ENCODE measurements at regions not wholly inside any gene's neighbourhood (a gene's known extent, or its start where the extent isn't known, plus 50 kb on each side); places are given as distances from the start of the nearest gene placed in this dataset.
"Not testable (repeated sequence)": the region's sequence is repeated elsewhere in the genome, so short reads cannot be mapped to it uniquely, and the experiment has no call there.

GRCh38 chr2:89767058-89767457, 1075.6 kb downstream of the RPIA start:
- H3K4me3 Mint-ChIP-seq, result not testable (repeated sequence)
- H3K9me3 Mint-ChIP-seq, result peaks cover 90% of the 10 kb centered on the region

DNA sequence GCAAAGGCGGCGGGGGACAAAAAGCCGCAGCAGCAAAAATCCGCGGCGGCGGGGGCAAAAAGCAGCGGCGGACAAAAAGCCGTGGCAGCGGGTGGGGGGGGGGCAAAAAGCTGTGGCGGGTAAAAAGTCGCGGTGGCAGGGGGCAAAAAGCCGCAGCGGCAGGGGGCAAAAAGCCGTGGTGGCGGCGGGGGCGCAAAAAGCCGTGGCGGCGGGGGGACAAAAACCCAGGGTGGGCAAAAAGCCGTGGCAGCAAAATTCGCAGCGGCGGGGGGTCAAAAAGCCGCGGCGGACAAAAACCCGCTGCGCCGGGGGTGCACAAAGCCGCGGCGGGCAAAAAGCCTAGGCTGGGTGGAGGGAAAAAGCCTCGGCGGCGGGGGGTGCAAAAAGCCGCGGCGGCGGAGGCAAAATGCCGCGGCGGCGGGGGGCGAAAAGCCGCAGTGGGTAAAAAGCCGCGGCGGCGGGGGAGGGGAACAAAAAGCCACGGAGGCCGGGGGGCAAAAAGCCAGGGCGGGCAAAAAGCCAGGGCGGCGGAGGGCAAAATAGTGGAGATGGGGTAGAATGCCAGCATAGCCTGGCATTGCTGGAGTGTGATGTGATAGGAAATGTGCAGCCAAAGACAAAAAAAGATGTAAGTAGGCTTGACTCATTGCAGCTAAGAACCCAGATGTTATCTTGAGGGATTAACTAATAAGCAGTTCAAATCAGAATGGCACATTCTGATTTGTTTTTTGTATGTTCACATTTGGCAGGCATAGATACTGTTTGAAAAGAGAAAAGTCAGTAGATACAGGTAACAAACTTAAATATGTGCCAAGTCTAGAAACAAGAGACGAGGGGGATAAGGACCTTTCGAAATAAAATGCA, 1076.3 kb downstream of the RPIA start:
- Mint-ChIP-seq H3K4me3 (no peak overlapping the region), H3K36me3 (ENCODE audit: low read depth) (peaks cover 7% of the 10 kb centered on the region), H3K27me3 (ENCODE audit: insufficient read depth) (no peaks in the 10 kb centered on the region), H3K4me1 (no peaks in the 10 kb centered on the region), H3K9me3 (peaks cover 88% of the 10 kb centered on the region), H3K27ac (no peak overlapping the region)
- H3K36me3 ChIP-seq (ENCODE audit: control insufficient read depth, insufficient read depth, low read length), result no peaks in the 10 kb centered on the region
- peaks cover 66% of the 10 kb centered on the region for H3K9me3 ChIP-seq (ENCODE audit: control insufficient read depth, low read length)
- peaks cover 23% of the 10 kb centered on the region for H3K27me3 ChIP-seq (ENCODE audit: control insufficient read depth, insufficient read depth, low read length, poor library complexity, severe bottlenecking)
- DNase-seq, result no peak
- H3K4me3 ChIP-seq (ENCODE audit: low read length), result no peak overlapping the region
- 48 to 73% methylated on average over 18 to 60 of the region's 60 CpGs for WGBS, 2 experiments (ENCODE audit: insufficient coverage in 1 of 2, insufficient read length in 1 of 2)
- no peak overlapping the region for H3K27ac ChIP-seq (ENCODE audit: low read depth, low read length)
- H3K9ac ChIP-seq (ENCODE audit: extremely low read depth, low read length, poor library complexity, severe bottlenecking), result no peak overlapping the region
- no peak for TF ChIP-seq CTCF (conservative IDR thresholded peaks at IDR 0.05)
- H3K4me1 ChIP-seq (ENCODE audit: control insufficient read depth, insufficient read depth, low read length), result no peaks in the 10 kb centered on the region

More at GRCh38 chr2:89767058-89767457, 1075.6 kb downstream of the RPIA start:
- H3K9me3 ChIP-seq (ENCODE audit: control insufficient read depth, low read length), result peaks cover 64% of the 10 kb centered on the region
- WGBS, 2 experiments (ENCODE audit: insufficient coverage in 1 of 2, insufficient read length in 1 of 2), result 83 to 93% methylated on average over 5 to 7 of the region's 7 CpGs
- H3K27ac Mint-ChIP-seq; H3K9ac ChIP-seq (ENCODE audit: extremely low read depth, low read length, poor library complexity, severe bottlenecking); H3K4me3 ChIP-seq (ENCODE audit: low read length); H3K36me3 Mint-ChIP-seq (ENCODE audit: low read depth); H3K27ac ChIP-seq (ENCODE audit: low read depth, low read length); H3K27me3 Mint-ChIP-seq (ENCODE audit: insufficient read depth); H3K4me1 ChIP-seq (ENCODE audit: control insufficient read depth, insufficient read depth, low read length); H3K4me1 Mint-ChIP-seq; DNase-seq; H3K36me3 ChIP-seq (ENCODE audit: control insufficient read depth, insufficient read depth, low read length): not testable (repeated sequence)
- peaks cover 23% of the 10 kb centered on the region for H3K27me3 ChIP-seq (ENCODE audit: control insufficient read depth, insufficient read depth, low read length, poor library complexity, severe bottlenecking)

DNA sequence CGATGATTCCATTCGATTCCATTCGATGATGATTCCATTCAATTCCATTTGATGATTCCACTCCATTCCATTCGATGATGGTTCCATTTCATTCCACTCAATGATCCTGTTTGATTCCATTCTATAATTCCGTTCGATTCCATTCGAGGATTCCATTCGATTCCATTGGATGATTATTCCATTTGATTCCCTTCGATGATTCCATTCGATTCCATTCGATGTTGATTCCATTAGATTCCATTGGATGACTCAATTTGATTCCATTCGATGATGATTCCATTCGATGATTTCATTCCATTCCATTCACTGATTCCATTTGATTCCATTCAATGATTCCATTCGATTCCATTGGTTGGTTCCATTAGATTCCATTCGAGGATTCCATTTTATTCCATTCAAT, 1084.4 kb downstream of the RPIA start:
- peaks cover 52% of the 10 kb centered on the region for H3K36me3 Mint-ChIP-seq (ENCODE audit: low read depth)
- peaks cover 93% of the 10 kb centered on the region for H3K9me3 ChIP-seq (ENCODE audit: control insufficient read depth, low read length)

More for the DNA sequence above, 1084.4 kb downstream of the RPIA start:
- H3K27ac ChIP-seq (ENCODE audit: low read depth, low read length), result no peak overlapping the region
- H3K9ac ChIP-seq (ENCODE audit: extremely low read depth, low read length, poor library complexity, severe bottlenecking), result no peak overlapping the region
- 87 to 89% methylated on average over 15 of the region's 15 CpGs for WGBS, 2 experiments (ENCODE audit: insufficient coverage in 1 of 2, insufficient read length in 1 of 2)
- no peaks in the 10 kb centered on the region for H3K27me3 Mint-ChIP-seq (ENCODE audit: insufficient read depth)
- H3K27me3 ChIP-seq (ENCODE audit: control insufficient read depth, insufficient read depth, low read length, poor library complexity, severe bottlenecking), result no peaks in the 10 kb centered on the region
- H3K36me3 ChIP-seq (ENCODE audit: control insufficient read depth, insufficient read depth, low read length), result no peaks in the 10 kb centered on the region
- no peak for TF ChIP-seq CTCF (conservative IDR thresholded peaks at IDR 0.05)
- no peaks in the 10 kb centered on the region for H3K4me1 Mint-ChIP-seq
- H3K27ac Mint-ChIP-seq, result no peak overlapping the region
- peak overlapping the region; percentile 50 for H3K4me3 ChIP-seq (ENCODE audit: low read length)
- no peak for DNase-seq
- no peaks in the 10 kb centered on the region for H3K4me1 ChIP-seq (ENCODE audit: control insufficient read depth, insufficient read depth, low read length)
- peaks cover 96% of the 10 kb centered on the region for H3K9me3 Mint-ChIP-seq
- H3K4me3 Mint-ChIP-seq, result no peak overlapping the region
